ENCODE measurements at regions not wholly inside any gene's neighbourhood (a gene's known extent, or its start where the extent isn't known, plus 50 kb on each side); places are given as distances from the start of the nearest gene placed in this dataset.

GRCh38 chr14:78074561-78074960 is 95.6 kb upstream of the NRXN3 start:
- DNase-seq (ENCODE audit: low spot score) = no peak

GRCh38 chr14:78075033-78075432 is 95.1 kb upstream of the NRXN3 start:
- DNase-seq (ENCODE audit: low spot score) = no peak

- no peak for DNase-seq (ENCODE audit: low spot score)
Observed at GRCh38 chr14:78075555-78076277, 94.5 kb upstream of the NRXN3 start.

GRCh38 chr14:78081245-78081644 is 88.9 kb upstream of the NRXN3 start:
- DNase-seq (ENCODE audit: low spot score) = no peak

- DNase-seq (ENCODE audit: low spot score) = no peak
Observed at GRCh38 chr14:78083837-78084236, 86.3 kb upstream of the NRXN3 start.

- no peak for DNase-seq (ENCODE audit: low spot score)
Observed at GRCh38 chr14:78086342-78086741, 83.8 kb upstream of the NRXN3 start.

GRCh38 chr14:78088916-78089315 is 81.3 kb upstream of the NRXN3 start:
- DNase-seq (ENCODE audit: low spot score) = no peak

- peak; percentile 38 for DNase-seq (ENCODE audit: low spot score)
Observed at GRCh38 chr14:78090864-78091263, 79.3 kb upstream of the NRXN3 start.

- no peak for DNase-seq (ENCODE audit: low spot score)
Observed at GRCh38 chr14:78091361-78091760, 78.8 kb upstream of the NRXN3 start.

- DNase-seq (ENCODE audit: low spot score) = no peak
Observed at GRCh38 chr14:78092040-78092439, 78.1 kb upstream of the NRXN3 start.

GRCh38 chr14:78103271-78103670 is 66.9 kb upstream of the NRXN3 start:
- DNase-seq (ENCODE audit: low spot score) = no peak

- DNase-seq (ENCODE audit: low spot score) = no peak
Observed at GRCh38 chr14:78104160-78104559, 66.0 kb upstream of the NRXN3 start.

GRCh38 chr14:78104655-78105054 is 65.5 kb upstream of the NRXN3 start:
- no peak for DNase-seq (ENCODE audit: low spot score)

GRCh38 chr14:78106381-78106780 is 63.8 kb upstream of the NRXN3 start:
- no peak for DNase-seq (ENCODE audit: low spot score)

GRCh38 chr14:78107166-78107565 is 63.0 kb upstream of the NRXN3 start:
- no peak for DNase-seq (ENCODE audit: low spot score)

- DNase-seq (ENCODE audit: low spot score) = no peak
Observed at GRCh38 chr14:78119440-78119839, 50.7 kb upstream of the NRXN3 start.
